K562 (cell line): ENCODE measurements at regions not wholly inside any gene's neighbourhood (a gene's known extent, or its start where the extent isn't known, plus 50 kb on each side); places are given as distances from the start of the nearest gene placed in this dataset.

Experiments used
- ATAC-seq: fragments of 200-7000 bp; cut with Tn5 transposase; 3 replicates; pipeline ENCODE4 v1.9.1; 2020; ENCODE audit warnings: moderate library complexity
- BruUV-seq: library from RNA; stranded (reverse); fragments of 400-500 nt; replicated peaks from 2 replicates; lab custom pipeline; 2021; lab: Mats Ljungman, UMichigan
- CTCF ChIA-PET: fragments of 300-600 bp; formaldehyde crosslinking; extraction: SDS; loops from one replicate; lab custom pipeline; 2021; ENCODE audit warnings: low intra/inter-chr PET ratio; lab: Yijun Ruan, JAX
- POLR2A ChIA-PET: fragments of 300-600, 350-650 bp; sonication (Branson Sonifier 250); formaldehyde crosslinking; extraction: SDS; loops from one replicate; lab custom pipeline; 2021; ENCODE audit warnings: antibody characterized with exemption, inconsistent platforms; lab: Yijun Ruan, JAX
- DNase-seq, 4 experiments: peaks; one replicate each; pipeline versions ENCODE4 v3.0.0 to v3.0.0-alpha.2; 2011 to 2018; ENCODE audit warnings: low spot score in 3 of 4, mixed read lengths in 3 of 4; ENCODE audit errors: extremely low read depth in 1 of 4
- FAIRE-seq: peaks from 2 replicates; lab custom pipeline; 2011; peaks lifted over from hg19 to GRCh38; lab: Jason Lieb, UNC
- H2AFZ ChIP-seq: 2 replicates; pipeline ENCODE4 v1.6.0; 2011; ENCODE audit warnings: low read depth, low read length, control low read depth, inconsistent platforms
- H3K27ac ChIP-seq: fragments of 200-600 bp; 3 replicates; pipeline ENCODE4 v1.8.0; 2011; ENCODE audit warnings: low read depth, mild to moderate bottlenecking, control low read depth, inconsistent platforms, low read length, moderate library complexity, mixed read lengths; ENCODE audit errors: extremely low read depth
- H3K27me3 ChIP-seq, 2 experiments: fragments of 300-600 bp in 1 of 2; 2 replicates in 1 of 2; 3 replicates in 1 of 2; pipeline versions ENCODE4 v1.6.0 to v1.8.0; 2011; ENCODE audit warnings: inconsistent platforms in 2 of 2, low read length in 2 of 2, mild to moderate bottlenecking in 1 of 2, mixed read lengths in 1 of 2, moderate library complexity in 1 of 2; ENCODE audit not compliant: control insufficient read depth in 2 of 2, insufficient read depth in 2 of 2
- H3K36me3 ChIP-seq: fragments of 300-600 bp; 3 replicates; pipeline ENCODE4 v1.8.0; 2011; ENCODE audit warnings: mild to moderate bottlenecking, low read length, inconsistent platforms; ENCODE audit not compliant: control insufficient read depth, insufficient read depth
- H3K4me1 ChIP-seq, 2 experiments: fragments of 200-600 bp in 1 of 2; replicated peaks in 1 of 2; 2 replicates in 1 of 2; 3 replicates in 1 of 2; pipeline versions ENCODE4 v1.5.1 to v1.8.0; 2011; ENCODE audit warnings: inconsistent platforms in 2 of 2, low read length in 2 of 2, mild to moderate bottlenecking in 1 of 2, mixed read lengths in 1 of 2, moderate library complexity in 1 of 2; ENCODE audit not compliant: control insufficient read depth in 2 of 2, insufficient read depth in 2 of 2
- H3K4me2 ChIP-seq: 2 replicates; pipeline ENCODE4 v1.6.1; 2011; ENCODE audit warnings: low read length, control low read depth, inconsistent platforms, mixed read lengths; ENCODE audit not compliant: insufficient read depth
- H3K4me3 ChIP-seq: fragments of 200-600 bp; sonication (generic), shearing (Covaris generic); 2 replicates; pipeline ENCODE4 v1.5.1; 2016; ENCODE audit warnings: control low read depth, inconsistent platforms
- H3K79me2 ChIP-seq: fragments of 200-600 bp; 3 replicates; pipeline ENCODE4 v1.8.0; 2011; ENCODE audit warnings: low read length, inconsistent platforms; ENCODE audit not compliant: control insufficient read depth, insufficient read depth
- H3K9ac ChIP-seq, 2 experiments: 2 replicates each; pipeline versions ENCODE4 v1.6.0 to v1.6.1; 2011; ENCODE audit warnings: low read depth in 2 of 2, low read length in 2 of 2, control low read depth in 1 of 2, inconsistent platforms in 1 of 2, mild to moderate bottlenecking in 1 of 2, mixed read lengths in 1 of 2; ENCODE audit not compliant: insufficient read depth in 1 of 2
- H3K9me1 ChIP-seq: one replicate; pipeline ENCODE4 v1.6.0; 2011; ENCODE audit warnings: inconsistent platforms, mild to moderate bottlenecking, low read length, moderate library complexity; ENCODE audit not compliant: control insufficient read depth, insufficient read depth
- H3K9me3 ChIP-seq: replicated peaks from 2 replicates; pipeline ENCODE4 v1.5.1; 2011; ENCODE audit warnings: low read depth, low read length, inconsistent platforms; ENCODE audit not compliant: control insufficient read depth, insufficient read depth
- H4K20me1 ChIP-seq: replicated peaks from 2 replicates; pipeline ENCODE4 v1.6.1; 2011; ENCODE audit warnings: low read length, inconsistent platforms, mixed read lengths; ENCODE audit not compliant: control insufficient read depth, insufficient read depth
- CREB1 ChIP-seq, 2 experiments: sonication (generic) in 1 of 2; formaldehyde crosslinking in 1 of 2; IDR thresholded peaks; 2 replicates each; pipeline versions ENCODE4 v1.6.1 to v1.8.0; 2012 to 2022; ENCODE audit warnings: inconsistent platforms in 1 of 2, mild to moderate bottlenecking in 1 of 2, missing genetic modification reagents in 1 of 2, moderate library complexity in 1 of 2
- KAT2B ChIP-seq: IDR thresholded peaks from one replicate; pipeline ENCODE4 v1.6.1; 2012; ENCODE audit warnings: low read depth, mild to moderate bottlenecking, control low read depth, inconsistent platforms, low read length, moderate library complexity
- KLF13 ChIP-seq: fragments of 450-650 bp; IDR thresholded peaks from 2 replicates; pipeline ENCODE4 v1.6.1; 2016; ENCODE audit warnings: missing genetic modification characterization, low read depth, mild to moderate bottlenecking, missing compliant biosample characterization, moderate library complexity, borderline replicate concordance
- KLF16 ChIP-seq: IDR thresholded peaks from 2 replicates; pipeline ENCODE4 v1.6.1; 2016; ENCODE audit warnings: antibody characterized with exemption
- LEF1 ChIP-seq: fragments of 450-650 bp; IDR thresholded peaks from 2 replicates; pipeline ENCODE4 v1.6.1; 2016; ENCODE audit warnings: mild to moderate bottlenecking
- MEF2D ChIP-seq: conservative IDR thresholded peaks from 2 replicates; pipeline ENCODE4 v1.6.1; 2016; ENCODE audit warnings: low read depth, missing genetic modification characterization, missing compliant biosample characterization
- MTF1 ChIP-seq: fragments of 250-450 bp; sonication (Bioruptor Pico); IDR thresholded peaks from 2 replicates; pipeline ENCODE4 v1.9.0; 2021; ENCODE audit warnings: moderate library complexity, mild to moderate bottlenecking, inconsistent platforms, borderline replicate concordance
- NCOA1 ChIP-seq: fragments of 450-650 bp; IDR thresholded peaks from 2 replicates; pipeline ENCODE4 v1.6.1; 2016; ENCODE audit warnings: low read depth
- RBM22 ChIP-seq: fragments of 200-400 bp; formaldehyde crosslinking; IDR thresholded peaks from 2 replicates; pipeline ENCODE4 v1.6.1; 2018; ENCODE audit warnings: low read length, low read depth; ENCODE audit not compliant: poor library complexity, severe bottlenecking
- SIRT6 ChIP-seq: IDR thresholded peaks from one replicate; pipeline ENCODE4 v1.6.1; 2012; ENCODE audit warnings: low read depth, mild to moderate bottlenecking, control low read depth, inconsistent platforms, low read length, moderate library complexity
- SMARCA5 ChIP-seq: fragments of 450-650 bp; IDR thresholded peaks from 2 replicates; pipeline ENCODE4 v1.6.1; 2016
- ZC3H8 ChIP-seq: fragments of 450-650 bp; IDR thresholded peaks from 2 replicates; pipeline ENCODE4 v1.6.1; 2017
- ZNF124 ChIP-seq: sonication (generic); formaldehyde crosslinking; IDR thresholded peaks from 2 replicates; pipeline ENCODE4 v1.8.1; 2022; ENCODE audit warnings: missing genetic modification reagents
- ZNF282 ChIP-seq: sonication (generic); formaldehyde crosslinking; IDR thresholded peaks from 2 replicates; pipeline ENCODE4 v1.8.1; 2023; ENCODE audit warnings: missing genetic modification reagents
- ZNF324 ChIP-seq: fragments of 250-450 bp; sonication (Bioruptor Pico); IDR thresholded peaks from 2 replicates; pipeline ENCODE4 v1.4.0; 2020; ENCODE audit warnings: mild to moderate bottlenecking
- ZNF41 ChIP-seq: fragments of 250-450 bp; sonication (Bioruptor Pico); conservative IDR thresholded peaks from 2 replicates; pipeline ENCODE4 v1.4.0; 2020; ENCODE audit warnings: mild to moderate bottlenecking
- WGBS: fragments of 100-300 bp; shearing (Covaris generic); methylation state at CpG from one replicate; pipeline ENCODE4 v1.1.6; 2016; ENCODE audit warnings: low coverage, mixed read lengths; ENCODE audit not compliant: insufficient coverage; ENCODE audit errors: missing lambda C conversion rate; 5-methylcytosine and 5-hydroxymethylcytosine counted together
- in situ Hi-C: fragments of 300-500 bp; cut with MboI; formaldehyde crosslinking; loops from 4 replicates; pipeline ENCODE4 v1.15.0; 2018; ENCODE audit warnings: inconsistent platforms, mixed read lengths
- intact Hi-C: fragments of 100-400 bp; cut with micrococcal nuclease; formaldehyde crosslinking; loops from 2 replicates; pipeline ENCODE4 v1.14.2; 2022
- TF ChIP-seq, protein P1 (sequence below): fragments of 200-800 bp; sonication (Bioruptor generic); IDR thresholded peaks from 2 replicates; pipeline ENCODE4 v1.6.1; 2017; ENCODE audit warnings: missing genetic modification characterization, missing compliant biosample characterization
- TF ChIP-seq, protein P2 (sequence below): fragments of 250-450 bp; sonication (Bioruptor Pico); IDR thresholded peaks from 2 replicates; pipeline ENCODE4 v1.8.0; 2021; ENCODE audit warnings: mild to moderate bottlenecking, moderate library complexity

DNA sequence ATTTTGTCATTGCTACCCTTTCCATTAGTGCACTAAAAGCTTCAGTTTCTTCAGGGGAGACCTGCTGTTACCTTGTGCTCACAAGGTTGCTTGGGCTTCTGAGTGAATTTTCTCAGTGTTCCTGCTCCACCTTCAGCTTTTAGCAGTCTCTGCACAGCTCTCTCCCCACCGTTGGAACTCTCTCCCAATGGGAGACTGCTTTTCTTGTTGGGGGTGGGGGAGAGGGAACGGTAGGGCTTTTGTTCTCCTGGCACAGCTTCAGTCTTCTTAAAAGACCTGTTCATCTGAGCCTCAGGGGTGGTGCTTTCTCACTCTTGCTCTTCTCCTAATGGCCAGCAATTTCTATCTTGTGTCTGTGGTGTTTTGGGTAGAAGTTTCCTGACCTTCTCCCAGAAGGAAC is 915.7 kb downstream of the EFNA5 start:
- ChIA-PET POLR2A (no interaction called here), CTCF (no interaction called here)
- FAIRE-seq: no peak
- Histone ChIP-seq H3K36me3 (no peaks in the 10 kb centered on the region), H3K9me1 (no peaks in the 10 kb centered on the region), H3K9me3 (no peaks in the 10 kb centered on the region), H3K4me2 (no peak overlapping the region), H3K9ac (no peak overlapping the region), H3K79me2 (no peaks in the 10 kb centered on the region), H3K27ac (no peak overlapping the region), H4K20me1 (no peaks in the 10 kb centered on the region), H3K27me3 (no peaks in the 10 kb centered on the region), H3K4me3 (no peak overlapping the region), H2AFZ (no peak overlapping the region), H3K4me1 (no peaks in the 10 kb centered on the region)
- TF ChIP-seq, protein P1, sequence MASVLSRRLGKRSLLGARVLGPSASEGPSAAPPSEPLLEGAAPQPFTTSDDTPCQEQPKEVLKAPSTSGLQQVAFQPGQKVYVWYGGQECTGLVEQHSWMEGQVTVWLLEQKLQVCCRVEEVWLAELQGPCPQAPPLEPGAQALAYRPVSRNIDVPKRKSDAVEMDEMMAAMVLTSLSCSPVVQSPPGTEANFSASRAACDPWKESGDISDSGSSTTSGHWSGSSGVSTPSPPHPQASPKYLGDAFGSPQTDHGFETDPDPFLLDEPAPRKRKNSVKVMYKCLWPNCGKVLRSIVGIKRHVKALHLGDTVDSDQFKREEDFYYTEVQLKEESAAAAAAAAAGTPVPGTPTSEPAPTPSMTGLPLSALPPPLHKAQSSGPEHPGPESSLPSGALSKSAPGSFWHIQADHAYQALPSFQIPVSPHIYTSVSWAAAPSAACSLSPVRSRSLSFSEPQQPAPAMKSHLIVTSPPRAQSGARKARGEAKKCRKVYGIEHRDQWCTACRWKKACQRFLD: no peak
- no peak for TF ChIP-seq KLF16
- TF ChIP-seq MTF1 (CRISPR knock-in tag): no peak
- TF ChIP-seq KAT2B: no peak
- TF ChIP-seq ZC3H8: no peak
- no peak for TF ChIP-seq SIRT6
- TF ChIP-seq RBM22: no peak
- no peak for TF ChIP-seq ZNF324
- TF ChIP-seq ZNF41 (CRISPR knock-in tag): no peak
- no peak for TF ChIP-seq NCOA1
- TF ChIP-seq KLF13 (tag): no peak
- TF ChIP-seq MEF2D (tag): no peak
- no peak for TF ChIP-seq LEF1
- TF ChIP-seq CREB1 (IDR thresholded peaks at IDR 0.05): no peak
- TF ChIP-seq CREB1 (CRISPR knock-in tag; IDR thresholded peaks at IDR 0.05): no peak
- TF ChIP-seq, protein P2, sequence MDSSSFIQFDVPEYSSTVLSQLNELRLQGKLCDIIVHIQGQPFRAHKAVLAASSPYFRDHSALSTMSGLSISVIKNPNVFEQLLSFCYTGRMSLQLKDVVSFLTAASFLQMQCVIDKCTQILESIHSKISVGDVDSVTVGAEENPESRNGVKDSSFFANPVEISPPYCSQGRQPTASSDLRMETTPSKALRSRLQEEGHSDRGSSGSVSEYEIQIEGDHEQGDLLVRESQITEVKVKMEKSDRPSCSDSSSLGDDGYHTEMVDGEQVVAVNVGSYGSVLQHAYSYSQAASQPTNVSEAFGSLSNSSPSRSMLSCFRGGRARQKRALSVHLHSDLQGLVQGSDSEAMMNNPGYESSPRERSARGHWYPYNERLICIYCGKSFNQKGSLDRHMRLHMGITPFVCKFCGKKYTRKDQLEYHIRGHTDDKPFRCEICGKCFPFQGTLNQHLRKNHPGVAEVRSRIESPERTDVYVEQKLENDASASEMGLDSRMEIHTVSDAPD (CRISPR knock-in tag): no peak
- TF ChIP-seq SMARCA5: no peak
- no peak for TF ChIP-seq ZNF124 (CRISPR knock-in tag)
- no peak for TF ChIP-seq ZNF282 (CRISPR knock-in tag)
- no TSS peak for BruUV-seq
- DNase-seq: no peak
- WGBS: 0% methylated on average over 2 of the region's 2 CpGs
- in situ Hi-C loops (no loop called here), intact Hi-C loops (no loop called here)
- no peak for ATAC-seq
